Stimulated activated CD8-positive, alpha-beta memory T cell treated with anti-CD3 and anti-CD28 coated beads, Interleukin-12 subunit alpha, Interleukin-12 subunit beta, amount 100 ng/mL, for 24 hours (primary cell): ENCODE measurements at regions not wholly inside any gene's neighbourhood (a gene's known extent, or its start where the extent isn't known, plus 50 kb on each side); places are given as distances from the start of the nearest gene placed in this dataset.
"Not testable (repeated sequence)": the region's sequence is repeated elsewhere in the genome, so short reads cannot be mapped to it uniquely, and the experiment has no call there.

Experiments used
- DNase-seq: peaks from one replicate; pipeline ENCODE4 v3.0.0-alpha.2; 2020; ENCODE audit errors: extremely low read depth

DNA sequence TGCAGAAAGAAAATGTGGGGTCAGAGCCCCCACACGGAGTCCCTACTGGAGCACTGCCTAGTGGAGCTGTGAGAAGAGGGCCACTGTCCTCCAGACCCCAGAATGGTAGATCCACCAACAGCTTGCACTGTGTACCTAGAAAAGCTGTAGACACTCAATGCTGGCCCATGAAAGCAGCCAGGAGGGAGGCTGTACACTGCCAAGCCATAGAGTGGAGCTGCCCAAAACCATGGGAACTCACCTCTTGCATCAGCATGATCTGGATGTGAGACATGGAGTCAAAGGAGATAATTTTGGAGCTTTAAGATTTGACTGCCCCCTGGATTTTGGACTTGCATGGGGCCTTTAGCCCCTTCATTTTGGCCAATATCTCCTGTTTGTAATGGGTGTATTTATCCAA lies 452.3 kb downstream of the MRPL39 start:
- DNase-seq, result not testable (repeated sequence)

DNA sequence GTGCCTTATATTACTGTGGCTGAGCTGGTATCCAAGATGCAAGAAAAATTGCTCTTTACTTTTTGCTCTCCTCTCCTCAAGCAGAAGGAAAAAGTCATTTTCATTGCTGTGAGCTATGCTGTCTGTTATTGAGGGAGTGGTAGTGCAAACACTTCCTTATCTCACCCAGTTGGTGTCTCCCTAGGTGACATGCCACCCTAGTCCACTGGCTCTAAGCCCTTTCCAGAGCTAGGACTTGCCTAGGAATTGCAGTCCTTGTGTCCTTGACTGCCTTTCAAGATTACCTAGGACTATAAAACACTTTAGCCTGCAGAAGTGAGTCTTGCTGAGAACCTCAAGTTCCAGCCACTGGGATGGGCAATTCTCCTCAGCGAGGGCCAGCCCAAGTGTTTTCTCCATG lies 458.3 kb downstream of the MRPL39 start:
- DNase-seq, result no peak

DNA sequence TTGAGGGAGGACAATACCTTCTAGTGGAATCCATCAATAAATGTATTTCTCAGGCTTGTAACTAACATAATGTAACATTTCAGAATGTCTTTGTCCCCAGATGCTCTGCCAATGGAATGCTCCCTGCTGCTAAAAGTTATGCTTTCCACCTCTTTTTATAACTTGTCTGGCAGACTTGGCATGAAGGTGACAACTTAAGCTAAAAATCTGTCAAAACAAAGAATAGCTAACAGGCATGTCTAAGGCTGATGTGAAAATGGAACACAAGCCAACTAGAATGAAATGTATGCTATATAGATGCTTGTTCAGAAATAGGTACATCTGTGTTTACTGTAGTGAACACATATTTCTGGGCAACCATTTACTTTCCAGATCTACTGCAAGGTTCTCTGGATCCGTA lies 467.9 kb downstream of the MRPL39 start:
- DNase-seq, result no peak

DNA sequence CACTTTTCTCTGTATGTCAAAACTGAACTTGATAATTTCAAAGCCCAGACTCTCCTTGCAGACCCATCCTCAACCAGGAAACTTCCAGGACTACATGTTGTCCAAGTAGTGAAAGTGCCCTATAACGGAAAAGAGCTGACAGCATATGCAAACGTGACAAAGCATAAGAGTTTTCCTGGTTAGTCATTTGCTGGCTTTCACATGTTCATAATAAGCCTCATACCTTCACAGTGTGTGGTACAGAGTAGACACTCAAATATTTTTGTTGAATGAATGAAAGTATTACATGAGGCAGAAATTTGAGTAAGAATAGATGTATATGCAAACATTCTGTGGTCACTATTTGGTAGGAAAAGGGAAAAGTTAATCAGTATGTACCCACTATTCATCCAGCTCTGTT lies 473.3 kb downstream of the MRPL39 start:
- DNase-seq, result no peak

DNA sequence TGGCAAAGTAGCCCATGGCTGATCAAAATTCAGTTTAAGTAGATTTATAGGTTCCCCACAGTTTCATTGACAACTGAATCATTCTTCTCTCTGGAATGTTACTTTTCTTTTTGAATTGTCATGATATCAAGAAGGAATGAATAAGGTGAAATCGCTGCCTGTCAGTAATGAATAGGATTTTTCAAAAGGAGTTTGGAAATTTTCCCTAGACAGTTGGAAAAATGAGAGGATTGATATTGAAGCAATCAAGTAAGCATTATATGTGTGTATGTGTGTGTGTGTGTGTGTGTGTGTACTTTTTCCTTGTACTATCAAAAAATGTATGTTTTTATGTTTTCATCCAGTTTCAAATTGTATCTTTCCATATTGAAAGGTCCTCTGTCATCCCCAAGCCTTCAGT lies 479.5 kb downstream of the MRPL39 start:
- no peak for DNase-seq

DNA sequence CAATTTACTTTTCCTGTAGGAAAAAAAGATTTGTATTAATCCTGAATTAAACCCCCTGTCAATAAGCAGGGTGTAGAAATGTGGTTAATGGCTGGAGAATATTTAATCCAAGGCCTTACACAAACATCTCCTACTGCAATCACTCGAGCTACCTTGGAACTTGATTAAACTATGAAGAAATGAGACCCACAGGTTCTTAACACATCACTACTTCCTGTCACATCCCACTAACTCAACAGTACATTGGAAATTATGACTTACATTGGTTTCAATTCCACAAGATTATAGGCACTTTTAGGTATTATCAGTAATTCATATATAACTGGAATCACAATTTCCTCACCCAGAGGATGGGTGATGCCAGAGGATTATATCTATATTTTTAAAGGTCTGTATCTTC lies 480.3 kb downstream of the MRPL39 start:
- no peak for DNase-seq

DNA sequence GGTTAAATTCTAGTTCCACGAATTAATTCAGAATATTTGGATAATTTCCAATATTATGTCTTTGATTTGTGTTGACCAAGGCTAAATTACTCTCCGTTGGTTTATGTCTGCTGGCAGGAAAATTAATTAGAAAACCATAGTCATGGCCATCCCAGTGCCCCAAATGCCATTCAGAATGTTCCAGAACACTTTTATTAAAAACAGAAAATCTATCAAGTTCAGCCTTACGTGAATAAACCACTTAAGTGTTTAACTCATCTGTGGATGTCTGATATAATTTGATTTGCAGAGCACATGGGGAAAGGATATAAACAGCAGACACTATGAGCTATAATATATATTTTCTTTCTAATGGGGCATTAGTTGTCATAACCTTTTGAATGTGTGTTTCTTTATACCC lies 480.7 kb downstream of the MRPL39 start:
- no peak for DNase-seq

DNA sequence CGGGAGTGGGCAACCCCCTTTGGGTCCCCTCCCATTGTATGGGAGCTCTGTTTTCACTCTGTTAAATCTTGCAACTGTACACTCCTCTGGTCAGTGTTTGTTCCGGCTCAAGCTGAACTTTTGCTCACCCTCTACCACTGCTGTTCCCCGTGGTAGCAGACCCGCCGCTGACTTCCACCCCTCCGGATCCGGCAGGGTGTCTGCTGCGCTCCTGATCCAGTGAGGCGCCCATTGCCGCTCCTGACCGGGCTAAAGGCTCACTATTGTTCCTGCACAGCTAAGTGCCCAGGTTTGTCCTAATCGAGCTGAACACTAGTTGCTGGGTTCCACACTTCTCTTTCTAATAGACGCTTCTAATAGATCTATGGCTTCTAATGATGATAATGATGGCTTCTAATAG lies 488.6 kb downstream of the MRPL39 start:
- no peak for DNase-seq

DNA sequence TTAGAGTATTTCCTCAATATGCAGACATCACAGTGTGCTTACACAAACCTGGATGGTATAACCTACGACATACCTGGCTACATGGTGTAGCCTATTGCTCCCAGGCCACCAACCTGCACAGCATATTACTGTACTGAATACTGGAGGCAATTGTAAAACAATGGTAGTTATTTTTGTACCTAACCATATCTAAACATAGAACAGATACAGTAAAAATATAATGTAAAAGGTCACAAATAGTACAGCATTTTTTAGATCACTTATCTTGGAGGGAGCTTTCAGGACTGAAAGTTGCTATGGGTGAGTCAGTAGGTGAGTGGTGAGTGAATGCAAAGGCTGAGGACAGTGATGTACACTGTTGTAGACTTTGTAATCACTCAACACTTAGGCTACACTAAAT lies 492.3 kb downstream of the MRPL39 start:
- DNase-seq, result no peak

DNA sequence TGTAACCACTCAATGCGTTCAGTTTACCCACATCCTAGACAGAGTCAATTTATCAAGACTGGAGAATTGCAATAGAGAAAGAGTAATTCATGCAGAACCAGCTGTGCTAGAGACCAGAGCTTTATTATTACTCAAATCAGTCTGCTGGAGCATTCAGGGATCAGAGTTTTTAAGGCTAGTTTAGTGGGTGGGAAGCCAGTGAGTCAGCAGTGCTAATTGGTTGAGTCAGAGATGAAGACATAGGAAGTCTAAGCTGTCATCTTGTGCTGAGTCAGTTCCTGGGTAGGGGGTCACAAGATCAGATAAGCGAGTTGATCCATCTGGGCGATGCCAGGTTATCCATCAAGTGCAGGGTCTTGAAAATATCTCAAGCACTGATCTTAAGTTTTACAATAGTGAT lies 499.6 kb downstream of the MRPL39 start:
- DNase-seq, result no peak

DNA sequence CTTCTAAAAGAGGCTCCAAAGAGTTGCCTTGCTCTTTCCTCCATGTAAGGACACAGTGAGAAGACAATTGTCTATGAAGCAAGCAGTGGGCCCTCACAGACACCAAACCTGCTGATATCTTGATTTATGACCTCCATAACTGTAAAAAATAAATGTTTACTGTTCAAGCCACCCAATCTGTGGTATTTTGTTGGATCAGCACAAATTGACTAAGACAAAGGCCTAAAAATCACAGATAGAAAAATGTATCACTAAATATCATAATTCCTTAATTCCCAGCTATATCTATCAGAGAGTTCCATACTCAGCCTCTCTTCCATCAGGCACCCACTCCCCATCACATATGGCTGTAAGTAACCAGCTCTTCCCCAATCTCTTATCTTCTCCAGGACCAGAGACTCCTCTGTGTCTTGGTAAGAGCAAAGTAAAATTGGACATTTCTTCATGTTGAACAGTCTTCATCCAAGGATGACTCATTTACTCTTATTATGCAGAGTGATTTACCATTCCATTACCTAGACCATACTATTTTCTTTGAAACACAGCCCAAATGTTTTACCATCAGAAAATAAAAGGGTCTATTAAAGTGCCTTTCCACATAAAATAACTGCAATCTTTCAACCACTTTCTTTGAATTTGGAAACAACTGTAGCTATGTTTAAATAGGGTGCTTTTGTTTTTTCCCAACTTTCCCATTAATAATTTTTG lies 503.6 kb downstream of the MRPL39 start:
- DNase-seq, result no peak

DNA sequence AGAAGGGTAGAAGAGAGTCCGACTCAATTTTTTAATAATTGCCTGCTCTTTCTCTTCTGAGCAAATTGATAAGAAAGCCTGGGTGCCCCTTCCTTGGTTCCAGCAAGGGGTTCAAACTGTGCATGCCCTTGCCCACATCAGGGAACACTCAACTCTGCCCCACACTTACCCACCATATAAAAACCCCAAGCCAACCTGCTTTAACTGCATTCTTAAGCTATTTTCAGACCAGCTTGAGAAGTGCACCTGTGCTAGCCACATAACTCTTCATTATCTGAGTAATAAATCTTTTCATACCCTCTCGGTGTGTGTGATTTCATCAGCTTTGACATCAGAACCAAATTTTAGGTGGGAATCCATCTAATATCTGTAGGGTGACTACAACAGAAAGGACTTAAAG lies 509.6 kb downstream of the MRPL39 start:
- no peak for DNase-seq

DNA sequence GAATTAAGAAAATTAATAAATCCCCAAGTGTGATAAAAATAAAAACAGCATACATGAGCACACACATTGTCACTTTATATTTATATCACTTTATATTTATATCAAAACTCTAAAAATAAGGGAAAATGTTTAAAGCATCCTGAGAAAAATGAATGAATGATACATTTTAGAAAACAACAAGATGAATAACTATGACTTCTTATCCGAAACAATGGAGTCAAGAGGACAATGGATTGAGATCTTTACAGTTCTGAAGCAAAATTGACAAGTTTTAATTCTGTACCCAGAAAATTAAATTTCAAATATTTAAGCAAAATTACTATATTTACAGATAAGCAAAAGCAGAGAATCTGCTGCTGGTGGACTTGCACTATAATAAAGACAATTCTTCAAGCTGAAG lies 512.6 kb downstream of the MRPL39 start:
- DNase-seq, result no peak

DNA sequence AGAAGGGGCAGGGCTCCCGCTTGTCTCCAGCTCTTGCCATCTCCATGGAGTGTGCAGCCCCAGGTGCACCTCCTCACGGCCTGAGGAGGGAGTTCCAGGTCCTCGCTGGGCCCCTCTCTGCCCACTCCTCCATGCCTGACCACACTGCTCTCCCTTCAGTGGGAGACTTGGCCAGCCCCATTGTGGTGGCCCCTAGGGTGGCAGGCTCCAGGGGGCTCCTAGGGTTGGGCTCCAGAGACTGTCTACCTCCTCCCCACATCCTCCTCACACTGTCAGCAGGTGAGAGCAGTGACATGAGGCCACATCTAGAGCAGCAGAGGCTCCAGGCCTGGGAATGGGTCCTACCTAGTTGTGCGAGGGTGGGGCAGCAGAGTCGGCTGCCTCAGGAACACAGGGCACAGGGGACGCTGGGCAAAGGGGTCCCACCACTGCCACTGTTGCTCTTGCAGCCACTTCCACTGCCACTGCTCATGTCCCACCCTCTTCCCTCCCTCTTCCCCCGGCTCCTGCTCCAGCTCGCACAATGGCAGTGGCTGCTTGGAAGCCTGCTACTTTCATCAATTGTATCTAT lies 514.8 kb downstream of the MRPL39 start:
- no peak for DNase-seq

DNA sequence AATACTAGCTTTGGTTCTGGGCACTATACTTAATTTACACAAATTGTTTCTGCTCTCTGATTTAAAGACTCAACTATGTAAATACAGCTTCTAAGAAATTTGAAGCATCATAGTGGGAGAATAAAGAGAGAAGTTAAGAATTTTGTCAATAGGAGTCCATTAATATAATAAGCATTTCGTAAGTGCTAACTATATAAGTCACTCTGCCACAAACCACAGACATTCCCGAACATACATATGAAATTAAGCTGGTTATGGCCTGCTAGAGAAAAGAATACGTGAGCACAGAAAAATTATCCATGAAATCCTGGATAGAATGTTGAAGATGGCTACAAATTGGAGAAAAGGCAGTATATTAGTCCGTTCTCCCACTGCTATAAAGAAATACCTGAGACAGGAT lies 526.2 kb downstream of the MRPL39 start:
- no peak for DNase-seq

DNA sequence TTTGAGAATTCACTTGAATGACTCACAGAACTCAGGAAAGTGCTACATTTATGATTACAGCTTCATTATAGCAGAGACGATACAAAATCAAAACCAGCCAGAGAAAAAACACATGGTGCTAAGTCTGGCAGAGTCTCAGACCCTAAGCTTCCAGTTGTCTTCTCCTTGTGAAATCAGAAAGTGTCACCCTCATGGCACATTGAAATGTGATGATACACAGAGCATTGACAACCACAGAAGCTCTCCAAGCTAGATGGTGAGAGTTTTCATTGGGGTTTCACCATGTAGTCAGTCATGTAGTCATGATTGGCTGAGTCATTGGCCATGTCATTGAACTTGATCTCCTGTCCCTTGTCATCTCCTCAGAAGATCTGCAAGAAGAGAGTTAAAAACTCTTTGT lies 526.6 kb downstream of the MRPL39 start:
- no peak for DNase-seq

DNA sequence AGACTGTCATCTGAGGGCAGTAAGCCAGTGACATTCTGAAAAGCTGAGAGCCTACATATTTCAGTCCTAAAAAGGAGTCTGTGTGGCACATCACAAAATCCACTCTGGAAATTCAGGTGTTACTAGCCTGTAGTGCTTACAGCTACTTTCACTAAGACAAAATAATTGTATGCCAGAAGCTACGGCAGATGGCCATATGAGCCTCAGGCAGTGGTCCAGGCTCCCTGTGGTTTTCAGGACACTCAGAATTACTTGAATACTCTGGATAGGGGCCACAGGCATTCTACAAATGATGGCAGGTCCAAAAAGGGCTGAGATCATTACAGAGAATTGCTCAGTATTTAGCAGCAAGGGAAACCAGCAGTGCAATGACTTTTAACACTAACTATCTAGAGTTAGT lies 527.1 kb downstream of the MRPL39 start:
- no peak for DNase-seq

DNA sequence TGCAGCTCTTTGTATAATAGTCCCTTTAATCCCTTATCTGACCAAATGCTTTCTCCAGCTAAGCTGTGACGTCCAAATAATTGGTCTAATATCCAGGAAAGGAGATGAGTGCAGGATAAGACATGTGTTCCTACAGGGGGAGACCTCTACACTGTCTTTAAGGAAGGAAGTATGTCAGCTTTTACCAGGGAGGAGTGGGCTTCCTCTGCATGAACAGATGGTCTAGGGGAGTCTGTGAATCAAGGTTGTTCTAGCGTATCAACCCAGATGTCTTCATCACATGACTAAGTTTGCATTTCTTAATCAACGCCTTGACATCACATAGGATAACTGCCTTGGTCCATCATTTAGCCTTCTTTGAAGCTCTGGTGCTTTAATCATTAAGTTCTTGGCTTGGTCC lies 528.2 kb downstream of the MRPL39 start:
- DNase-seq, result no peak

DNA sequence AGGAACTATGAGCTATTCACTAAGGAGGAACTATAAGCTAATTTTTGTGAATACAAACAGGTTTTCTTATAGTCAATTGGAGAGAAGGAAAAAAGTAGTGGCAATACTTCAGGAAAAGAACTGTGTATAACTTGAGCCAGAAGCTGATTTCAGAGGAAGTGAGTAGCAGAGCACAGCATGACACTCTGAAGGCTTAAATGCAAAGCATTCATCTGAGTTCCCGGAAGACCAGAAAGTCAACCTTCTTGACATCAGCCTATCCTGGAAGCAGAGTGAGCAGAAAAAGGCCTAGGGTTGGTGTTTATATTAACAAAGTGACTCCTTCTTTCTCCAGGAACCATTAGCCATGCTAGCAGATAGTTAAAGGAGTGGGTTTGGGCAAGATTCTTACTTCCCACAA lies 545.2 kb downstream of the MRPL39 start:
- no peak for DNase-seq

DNA sequence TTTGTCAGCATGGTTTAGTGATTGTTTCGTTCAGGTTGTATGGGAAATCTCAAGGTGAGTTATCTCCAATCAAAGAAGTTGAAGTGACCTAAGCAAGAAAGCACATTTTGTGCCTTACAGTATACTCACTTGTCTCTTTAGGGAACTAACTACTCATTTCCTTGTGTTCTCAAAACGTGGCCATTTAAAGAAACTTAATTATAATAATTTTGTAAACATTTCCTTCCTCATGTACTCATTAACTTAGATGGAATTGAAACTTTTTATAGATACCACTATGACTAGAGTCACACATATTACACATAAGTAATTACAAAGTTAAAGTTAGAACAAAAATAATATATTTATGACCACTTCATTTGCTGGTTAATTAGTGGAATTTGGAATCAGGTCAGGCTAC lies 552.6 kb downstream of the MRPL39 start:
- no peak for DNase-seq

DNA sequence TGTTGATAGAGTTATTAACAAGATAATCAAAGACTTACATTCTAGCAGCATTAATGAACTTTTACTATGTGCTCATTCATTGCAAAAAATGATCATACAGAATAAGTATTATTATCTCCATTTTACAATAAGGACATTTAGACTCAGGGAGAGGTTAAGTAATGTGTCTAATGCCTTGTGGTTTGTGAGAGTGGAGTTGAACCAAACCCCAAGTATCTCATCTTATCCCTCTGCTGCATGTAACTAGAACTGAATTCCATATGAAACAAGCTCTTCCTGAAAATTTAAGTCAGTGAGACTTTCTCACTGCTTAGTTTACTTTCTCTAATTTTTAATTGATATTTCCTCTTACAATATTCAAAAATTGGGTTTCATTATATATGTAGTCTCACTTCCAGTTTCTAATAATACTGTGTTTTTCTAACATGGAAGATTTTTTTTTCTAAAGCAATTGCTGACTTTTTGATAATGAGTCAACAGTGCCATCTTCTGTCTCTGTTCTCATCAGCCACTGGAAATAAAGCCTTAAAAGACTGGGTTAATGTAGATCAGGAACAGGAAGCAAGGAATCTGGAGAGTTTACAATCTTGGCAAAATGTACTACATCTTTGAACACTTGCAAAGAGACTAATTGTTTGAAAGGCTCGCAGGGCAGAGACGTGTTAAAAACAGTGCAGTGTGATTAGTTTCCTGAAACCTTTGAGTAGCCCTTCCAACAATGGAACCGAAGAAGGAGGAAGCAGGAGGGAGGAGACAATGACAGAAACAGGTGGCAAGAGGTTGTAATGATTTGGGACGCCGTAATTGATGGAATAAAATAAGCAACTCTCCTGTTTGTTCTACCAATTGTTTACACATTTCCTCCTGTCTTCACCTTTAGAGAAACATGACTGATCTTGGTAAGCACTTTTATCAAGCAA lies 567.6 kb downstream of the MRPL39 start:
- no peak for DNase-seq

DNA sequence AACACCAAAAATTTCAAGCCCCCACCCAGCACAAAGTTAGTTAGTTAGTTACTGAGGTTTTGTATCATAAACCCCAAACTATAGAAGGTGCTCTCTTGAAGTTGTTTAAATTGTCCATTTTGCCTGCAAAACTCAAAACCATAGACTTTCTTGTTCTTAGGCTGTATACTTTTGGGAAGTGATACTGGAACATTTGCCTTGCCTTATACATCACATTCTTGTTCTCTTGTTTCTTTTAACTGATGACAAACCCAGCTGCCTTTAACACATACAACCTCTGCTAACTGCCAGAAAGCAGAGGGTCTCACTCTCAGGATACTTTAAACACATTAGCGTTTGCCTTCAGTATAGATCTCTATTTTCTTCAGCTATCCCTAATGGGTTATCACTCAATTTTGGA lies 570.5 kb downstream of the MRPL39 start:
- no peak for DNase-seq

DNA sequence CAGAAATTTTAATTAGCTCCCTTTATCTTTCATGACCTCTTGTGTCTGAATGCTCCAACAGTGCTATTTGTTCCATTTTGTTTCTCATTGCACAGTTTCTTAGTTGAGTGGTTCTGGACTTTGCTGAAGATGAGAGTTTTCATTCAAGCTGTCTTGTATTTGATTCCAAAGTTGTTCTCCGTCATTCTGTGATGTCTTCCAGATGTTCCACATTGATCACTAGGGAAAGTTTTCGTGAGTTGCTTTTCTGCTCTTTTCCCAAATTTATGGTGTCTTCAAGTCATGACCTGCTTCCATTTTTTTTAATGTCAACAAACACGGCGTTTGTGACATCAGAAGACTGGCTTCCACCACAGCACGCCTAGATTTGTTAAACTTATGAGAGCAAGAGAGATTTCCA lies 575.5 kb downstream of the MRPL39 start:
- DNase-seq, result no peak
